ENCODE measurements at regions not wholly inside any gene's neighbourhood (a gene's known extent, or its start where the extent isn't known, plus 50 kb on each side); places are given as distances from the start of the nearest gene placed in this dataset.
A peak's percentile ranks its signal among the peaks of the same experiment; 100 is the strongest.
"Not testable (repeated sequence)": the region's sequence is repeated elsewhere in the genome, so short reads cannot be mapped to it uniquely, and the experiment has no call there.

- intact Hi-C loops (cut with DNase I): loop anchor here in 1 of 4 donors (10.0 kb wide), 1 partner anchor 68 kb away; no protein-coding TSS in a partner anchor
These were observed 73.7 kb upstream of the RAP1B start for GRCh38 chr12:68536885-68537485.

GRCh38 chr12:68537571-68537970 lies 73.1 kb upstream of the RAP1B start:
- no peaks in the 10 kb centered on the region for H3K9me3 ChIP-seq (ENCODE audit: control insufficient read depth, low read length)
- intact Hi-C loops (cut with DNase I): loop anchor here in 1 of 4 donors (10.0 kb wide), 1 partner anchor 67 kb away; no protein-coding TSS in a partner anchor
- no peak overlapping the region for H3K4me3 ChIP-seq (ENCODE audit: low read length)
- H3K27ac ChIP-seq (ENCODE audit: low read length): no peak overlapping the region
- no peaks in the 10 kb centered on the region for H3K4me1 ChIP-seq (ENCODE audit: control insufficient read depth, insufficient read depth, low read length)
- no peaks in the 10 kb centered on the region for H3K27me3 ChIP-seq (ENCODE audit: control insufficient read depth, insufficient read depth)
- DNase-seq (no peak), ATAC-seq (no peak)
- 96% methylated on average over 2 of the region's 2 CpGs for WGBS

More at GRCh38 chr12:68536885-68537485, 73.7 kb upstream of the RAP1B start:
- no peaks in the 10 kb centered on the region for H3K4me1 ChIP-seq (ENCODE audit: control insufficient read depth, insufficient read depth, low read length)
- H3K9me3 ChIP-seq (ENCODE audit: control insufficient read depth, low read length): no peaks in the 10 kb centered on the region
- 67% methylated on average over 6 of the region's 6 CpGs for WGBS
- no peak for ATAC-seq
- no peak for DNase-seq
- H3K4me3 ChIP-seq (ENCODE audit: low read length): no peak overlapping the region
- no peaks in the 10 kb centered on the region for H3K27me3 ChIP-seq (ENCODE audit: control insufficient read depth, insufficient read depth)
- H3K27ac ChIP-seq (ENCODE audit: low read length): no peak overlapping the region

GRCh38 chr12:68538726-68539614 lies 71.7 kb upstream of the RAP1B start:
- DNase-seq (peak; percentile 85 to 93 (median 88)), ATAC-seq (peak; percentile 97 to 99)
- Histone ChIP-seq H3K4me3 (ENCODE audit: low read length) (peak overlapping the region; percentile 47), H3K9me3 (ENCODE audit: control insufficient read depth, low read length) (no peaks in the 10 kb centered on the region), H3K27me3 (ENCODE audit: control insufficient read depth, insufficient read depth) (no peaks in the 10 kb centered on the region), H3K4me1 (ENCODE audit: control insufficient read depth, insufficient read depth, low read length) (no peaks in the 10 kb centered on the region), H3K27ac (ENCODE audit: low read length) (peak overlapping the region; percentile 88)
- intact Hi-C loops (cut with DNase I): loop anchor here in 1 of 4 donors (10.0 kb wide), 1 partner anchor 66 kb away; no protein-coding TSS in a partner anchor
- 18% methylated on average over 11 of the region's 11 CpGs for WGBS

- intact Hi-C loops (cut with DNase I): loop anchor here in 1 of 4 donors (10.0 kb wide), 1 partner anchor 65 kb away; no protein-coding TSS in a partner anchor
- WGBS: 60% methylated on average over 1 of the region's 1 CpG
- DNase-seq (no peak), ATAC-seq (no peak)
- Histone ChIP-seq H3K4me1 (ENCODE audit: control insufficient read depth, insufficient read depth, low read length) (no peaks in the 10 kb centered on the region), H3K27me3 (ENCODE audit: control insufficient read depth, insufficient read depth) (no peaks in the 10 kb centered on the region), H3K4me3 (ENCODE audit: low read length) (peak overlapping the region; percentile 47), H3K27ac (ENCODE audit: low read length) (no peak overlapping the region), H3K9me3 (ENCODE audit: control insufficient read depth, low read length) (no peaks in the 10 kb centered on the region)
These were observed 71.1 kb upstream of the RAP1B start for GRCh38 chr12:68539615-68539952.

DNA sequence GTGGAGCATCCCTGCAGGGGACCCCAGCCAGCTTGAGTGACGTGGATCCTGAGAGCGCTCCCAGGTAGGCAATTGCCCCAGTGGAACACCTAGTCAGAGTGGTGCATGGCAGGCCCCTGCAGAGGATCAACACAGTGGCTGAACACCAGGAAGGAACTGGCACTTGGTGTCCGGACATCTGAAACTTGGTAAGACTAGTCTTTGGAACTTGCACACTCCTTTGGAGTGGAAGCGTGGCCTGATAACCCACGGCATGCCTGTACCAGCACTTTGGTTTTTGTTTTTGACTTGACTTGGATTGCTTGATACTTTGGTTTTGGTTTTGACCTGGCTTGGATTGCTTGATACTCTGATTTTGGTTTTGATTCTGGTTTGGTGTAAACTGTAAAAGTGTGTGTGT lies 69.9 kb upstream of the RAP1B start:
- H3K27me3 ChIP-seq (ENCODE audit: control insufficient read depth, insufficient read depth); ATAC-seq; H3K27ac ChIP-seq (ENCODE audit: low read length); DNase-seq; H3K4me3 ChIP-seq (ENCODE audit: low read length); H3K9me3 ChIP-seq (ENCODE audit: control insufficient read depth, low read length); H3K4me1 ChIP-seq (ENCODE audit: control insufficient read depth, insufficient read depth, low read length); intact Hi-C loops (cut with DNase I): not testable (repeated sequence)
- WGBS: 97% methylated on average over 5 of the region's 5 CpGs

- H3K4me1 ChIP-seq (ENCODE audit: control insufficient read depth, insufficient read depth, low read length); H3K27me3 ChIP-seq (ENCODE audit: control insufficient read depth, insufficient read depth); DNase-seq; intact Hi-C loops (cut with DNase I); H3K27ac ChIP-seq (ENCODE audit: low read length); ATAC-seq; H3K4me3 ChIP-seq (ENCODE audit: low read length); H3K9me3 ChIP-seq (ENCODE audit: control insufficient read depth, low read length): not testable (repeated sequence)
- 87% methylated on average over 3 of the region's 3 CpGs for WGBS
These were observed 63.4 kb upstream of the RAP1B start for GRCh38 chr12:68547318-68547717.

DNA sequence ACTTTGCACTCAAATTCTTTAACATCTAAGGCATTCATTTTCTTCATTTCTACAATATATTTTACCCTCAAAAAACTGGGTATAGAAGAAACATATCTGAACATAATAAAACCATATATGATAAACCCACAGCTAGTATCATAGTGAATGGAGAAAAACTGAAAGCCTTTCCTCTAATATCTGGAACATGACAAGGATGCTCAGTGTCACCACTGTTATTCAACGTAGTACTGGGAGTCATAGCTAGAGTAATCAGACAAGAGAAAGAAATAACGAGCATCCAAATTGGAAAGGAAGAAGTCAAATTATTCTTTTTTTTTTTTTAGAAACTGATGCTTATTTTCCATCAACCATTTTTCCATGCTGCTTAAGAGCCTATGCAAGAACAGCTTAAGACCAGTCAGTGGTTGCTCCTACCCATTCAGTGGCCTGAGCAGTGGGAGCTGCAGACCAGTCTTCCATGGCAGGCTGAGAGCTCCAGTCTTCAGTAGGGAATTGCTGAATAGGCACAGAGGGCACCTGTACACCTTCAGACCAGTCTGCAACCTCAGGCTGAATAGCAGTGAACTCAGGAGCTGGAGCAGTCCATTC lies 58.0 kb upstream of the RAP1B start:
- H3K4me3 ChIP-seq (ENCODE audit: low read length); DNase-seq; ATAC-seq; H3K27ac ChIP-seq (ENCODE audit: low read length); H3K4me1 ChIP-seq (ENCODE audit: control insufficient read depth, insufficient read depth, low read length); H3K9me3 ChIP-seq (ENCODE audit: control insufficient read depth, low read length); H3K27me3 ChIP-seq (ENCODE audit: control insufficient read depth, insufficient read depth); intact Hi-C loops (cut with DNase I): not testable (repeated sequence)
- WGBS: 75% methylated on average over 2 of the region's 2 CpGs

- H3K4me1 ChIP-seq (ENCODE audit: control insufficient read depth, insufficient read depth, low read length): peaks cover 11% of the 10 kb centered on the region
- ATAC-seq: no peak
These were observed 53.5 kb upstream of the RAP1B start for GRCh38 chr12:68557011-68557730.

GRCh38 chr12:68559246-68559645 lies 51.5 kb upstream of the RAP1B start:
- peak in 1 of 2 donors; percentile 44 for ATAC-seq
- WGBS: 96% methylated on average over 1 of the region's 1 CpG
- H3K27ac ChIP-seq (ENCODE audit: low read length): no peak overlapping the region

More at GRCh38 chr12:68557011-68557730, 53.5 kb upstream of the RAP1B start:
- no peak for DNase-seq
- 41% methylated on average over 5 of the region's 5 CpGs for WGBS
- intact Hi-C loops (cut with DNase I): no loop called here
- Histone ChIP-seq H3K9me3 (ENCODE audit: control insufficient read depth, low read length) (no peaks in the 10 kb centered on the region), H3K27ac (ENCODE audit: low read length) (no peak overlapping the region), H3K27me3 (ENCODE audit: control insufficient read depth, insufficient read depth) (no peaks in the 10 kb centered on the region), H3K4me3 (ENCODE audit: low read length) (no peak overlapping the region)

GRCh38 chr12:68559984-68560850 lies 50.5 kb upstream of the RAP1B start:
- Histone ChIP-seq H3K9me3 (ENCODE audit: control insufficient read depth, low read length) (no peaks in the 10 kb centered on the region), H3K4me3 (ENCODE audit: low read length) (no peak overlapping the region), H3K27ac (ENCODE audit: low read length) (peak overlapping the region; percentile 48), H3K27me3 (ENCODE audit: control insufficient read depth, insufficient read depth) (no peaks in the 10 kb centered on the region), H3K4me1 (ENCODE audit: control insufficient read depth, insufficient read depth, low read length) (peaks cover 11% of the 10 kb centered on the region)
- peak; percentile 92 to 97 for ATAC-seq
- intact Hi-C loops (cut with DNase I): no loop called here
- 32% methylated on average over 8 of the region's 8 CpGs for WGBS
- peak; percentile 68 to 84 (median 68) for DNase-seq

More at GRCh38 chr12:68559246-68559645, 51.5 kb upstream of the RAP1B start:
- no peak for DNase-seq
- Histone ChIP-seq H3K4me3 (ENCODE audit: low read length) (no peak overlapping the region), H3K9me3 (ENCODE audit: control insufficient read depth, low read length) (no peaks in the 10 kb centered on the region), H3K4me1 (ENCODE audit: control insufficient read depth, insufficient read depth, low read length) (peaks cover 11% of the 10 kb centered on the region), H3K27me3 (ENCODE audit: control insufficient read depth, insufficient read depth) (no peaks in the 10 kb centered on the region)
- intact Hi-C loops (cut with DNase I): no loop called here

All from right cardiac atrium (tissue), 5 donors.